Caco-2 (cell line): ENCODE measurements at regions not wholly inside any gene's neighbourhood (a gene's known extent, or its start where the extent isn't known, plus 50 kb on each side); places are given as distances from the start of the nearest gene placed in this dataset.
A peak's percentile ranks its signal among the peaks of the same experiment; 100 is the strongest.

Experiments used
- BruUV-seq: library from RNA; stranded (reverse); fragments of 400-500 nt; replicated peaks from 2 replicates; lab custom pipeline; 2021; lab: Mats Ljungman, UMichigan
- CTCF ChIA-PET: fragments of 300-600 bp; sonication (Branson Sonifier 250); formaldehyde crosslinking; loops from one replicate; lab custom pipeline; 2022; ENCODE audit warnings: antibody characterized with exemption; lab: Charles Lee
- POLR2A ChIA-PET: fragments of 300-600 bp; sonication (Branson Sonifier 250); formaldehyde crosslinking; loops from one replicate; lab custom pipeline; 2022; ENCODE audit warnings: antibody characterized with exemption; lab: Charles Lee
- DNase-seq, 2 experiments: peaks; one replicate each; pipeline versions ENCODE4 v3.0.0 to v3.0.0-alpha.2; 2020 to 2022
- H3K27me3 ChIP-seq: replicated peaks from 2 replicates; pipeline ENCODE4 v1.6.0; 2011; ENCODE audit warnings: low read length; ENCODE audit not compliant: control insufficient read depth, insufficient read depth
- H3K36me3 ChIP-seq: 2 replicates; pipeline ENCODE4 v1.5.1; 2011; ENCODE audit warnings: low read length; ENCODE audit not compliant: control insufficient read depth, insufficient read depth
- H3K4me1 ChIP-seq: fragments of 250-450 bp; sonication (Bioruptor Pico); 2 replicates; pipeline ENCODE4 v1.5.1; 2020; ENCODE audit warnings: mild to moderate bottlenecking
- H3K4me3 ChIP-seq: 2 replicates; pipeline ENCODE4 v1.5.1; 2011; ENCODE audit warnings: low read depth, mild to moderate bottlenecking, control low read depth, low read length
- H3K9me3 ChIP-seq: fragments of 250-450 bp; sonication (Bioruptor Pico); 2 replicates; pipeline ENCODE4 v1.5.1; 2020; ENCODE audit warnings: mild to moderate bottlenecking, moderate library complexity
- H3K27ac Mint-ChIP-seq: one replicate; pipeline ENCODE4 v1.8.0; 2022; ENCODE audit warnings: mixed read lengths; ENCODE audit not compliant: unreplicated experiment
- H3K27me3 Mint-ChIP-seq: one replicate; pipeline ENCODE4 v1.8.0; 2022; ENCODE audit warnings: mixed read lengths; ENCODE audit not compliant: insufficient read depth, unreplicated experiment
- H3K36me3 Mint-ChIP-seq: one replicate; pipeline ENCODE4 v1.8.0; 2022; ENCODE audit warnings: mild to moderate bottlenecking, mixed read lengths; ENCODE audit not compliant: insufficient read depth, unreplicated experiment
- H3K4me1 Mint-ChIP-seq: one replicate; pipeline ENCODE4 v1.8.0; 2022; ENCODE audit warnings: low read depth, mixed read lengths; ENCODE audit not compliant: unreplicated experiment
- H3K4me3 Mint-ChIP-seq: one replicate; pipeline ENCODE4 v1.8.0; 2022; ENCODE audit warnings: mild to moderate bottlenecking, moderate library complexity, mixed read lengths; ENCODE audit not compliant: unreplicated experiment
- H3K9me3 Mint-ChIP-seq: one replicate; pipeline ENCODE4 v1.8.0; 2022; ENCODE audit warnings: mixed read lengths; ENCODE audit not compliant: unreplicated experiment
- intact Hi-C: fragments of 100-400 bp; cut with micrococcal nuclease; formaldehyde crosslinking; loops from one replicate; pipeline ENCODE4 v1.10.0; 2022; ENCODE audit not compliant: unreplicated experiment
- TF ChIP-seq, protein P1 (sequence below), 2 experiments: fragments of 200-600 bp in 1 of 2; IDR thresholded peaks; 1 replicate in 1 of 2; 2 replicates in 1 of 2; pipeline versions ENCODE4 v1.5.1 to v1.8.0; 2011 to 2022; ENCODE audit warnings: antibody characterized with exemption in 1 of 2, control low read depth in 1 of 2, inconsistent platforms in 1 of 2, low read depth in 1 of 2, low read length in 1 of 2, mild to moderate bottlenecking in 1 of 2, moderate library complexity in 1 of 2; ENCODE audit not compliant: insufficient read depth in 1 of 2, severe bottlenecking in 1 of 2, unreplicated experiment in 1 of 2

DNA sequence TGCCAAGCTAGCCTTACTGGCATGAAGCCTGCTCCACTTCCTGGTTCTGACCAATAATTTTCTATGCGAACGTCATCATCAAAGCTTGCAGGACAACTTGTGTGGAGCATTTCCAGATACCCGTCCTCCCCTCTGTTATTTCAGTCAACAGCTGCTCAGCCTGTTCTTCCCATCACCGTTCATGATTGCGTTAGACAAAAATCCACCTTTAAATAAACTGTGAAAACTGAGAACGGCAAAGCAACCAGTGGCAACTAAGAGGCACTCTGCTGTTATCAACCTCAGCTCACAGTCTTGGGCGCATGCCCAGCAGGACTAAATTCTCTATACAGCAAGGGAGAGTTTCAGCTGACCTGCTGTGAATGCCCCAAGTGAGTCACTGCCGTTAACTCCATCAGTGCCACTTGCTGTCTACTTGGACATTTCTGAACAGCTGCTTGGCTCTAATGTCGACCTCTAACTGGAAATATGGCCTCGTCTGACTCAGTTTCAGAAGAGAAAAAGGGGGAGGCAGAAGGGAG lies 207.4 kb upstream of the RUNX1 start:
- ChIA-PET POLR2A (no interaction called here), CTCF (no interaction called here)
- H3K27ac Mint-ChIP-seq, result peak overlapping the region; percentile 45
- no peaks in the 10 kb centered on the region for H3K9me3 ChIP-seq
- H3K4me3 ChIP-seq, result peak overlapping the region; percentile 18
- no peaks in the 10 kb centered on the region for H3K36me3 Mint-ChIP-seq
- peaks cover 12% of the 10 kb centered on the region for H3K4me1 ChIP-seq
- TF ChIP-seq, protein P1, sequence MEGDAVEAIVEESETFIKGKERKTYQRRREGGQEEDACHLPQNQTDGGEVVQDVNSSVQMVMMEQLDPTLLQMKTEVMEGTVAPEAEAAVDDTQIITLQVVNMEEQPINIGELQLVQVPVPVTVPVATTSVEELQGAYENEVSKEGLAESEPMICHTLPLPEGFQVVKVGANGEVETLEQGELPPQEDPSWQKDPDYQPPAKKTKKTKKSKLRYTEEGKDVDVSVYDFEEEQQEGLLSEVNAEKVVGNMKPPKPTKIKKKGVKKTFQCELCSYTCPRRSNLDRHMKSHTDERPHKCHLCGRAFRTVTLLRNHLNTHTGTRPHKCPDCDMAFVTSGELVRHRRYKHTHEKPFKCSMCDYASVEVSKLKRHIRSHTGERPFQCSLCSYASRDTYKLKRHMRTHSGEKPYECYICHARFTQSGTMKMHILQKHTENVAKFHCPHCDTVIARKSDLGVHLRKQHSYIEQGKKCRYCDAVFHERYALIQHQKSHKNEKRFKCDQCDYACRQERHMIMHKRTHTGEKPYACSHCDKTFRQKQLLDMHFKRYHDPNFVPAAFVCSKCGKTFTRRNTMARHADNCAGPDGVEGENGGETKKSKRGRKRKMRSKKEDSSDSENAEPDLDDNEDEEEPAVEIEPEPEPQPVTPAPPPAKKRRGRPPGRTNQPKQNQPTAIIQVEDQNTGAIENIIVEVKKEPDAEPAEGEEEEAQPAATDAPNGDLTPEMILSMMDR (IDR thresholded peaks at IDR 0.05; ENCODE audit: insufficient read depth in 1 of 2, low read depth in 1 of 2, low read length in 1 of 2, severe bottlenecking in 1 of 2, unreplicated experiment in 1 of 2), result no peak
- peak; percentile 37 to 48 for DNase-seq
- peak overlapping the region; percentile 69 for H3K4me3 Mint-ChIP-seq
- intact Hi-C loops, result no loop called here
- no TSS peak for BruUV-seq
- no peaks in the 10 kb centered on the region for H3K27me3 Mint-ChIP-seq
- H3K27me3 ChIP-seq, result no peaks in the 10 kb centered on the region
- no peaks in the 10 kb centered on the region; the same call in 1 of the 2 replicates for H3K36me3 ChIP-seq
- no peaks in the 10 kb centered on the region for H3K9me3 Mint-ChIP-seq
- H3K4me1 Mint-ChIP-seq, result peaks cover 16% of the 10 kb centered on the region

DNA sequence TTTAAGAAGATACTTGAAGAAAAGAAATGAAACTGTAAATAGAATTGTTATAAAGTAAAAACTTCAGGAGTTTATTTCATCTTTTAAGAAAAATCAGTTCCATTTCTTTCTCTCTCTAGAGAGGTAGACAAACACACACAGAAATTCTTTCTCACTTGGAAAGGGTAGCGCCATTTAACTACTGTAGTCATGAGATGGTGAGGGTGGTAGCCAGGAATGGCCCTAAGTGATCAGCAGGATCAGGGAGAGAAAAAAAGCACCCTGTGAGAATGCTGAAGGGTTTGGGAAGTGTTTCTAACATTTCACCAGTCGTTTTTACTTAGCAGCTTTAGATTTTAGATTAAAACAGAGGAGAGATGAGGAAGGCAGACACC lies 205.7 kb upstream of the RUNX1 start:
- Mint-ChIP-seq H3K9me3 (no peaks in the 10 kb centered on the region), H3K27me3 (no peaks in the 10 kb centered on the region), H3K27ac (no peak overlapping the region), H3K36me3 (no peaks in the 10 kb centered on the region), H3K4me3 (no peak overlapping the region), H3K4me1 (peaks cover 16% of the 10 kb centered on the region)
- CTCF ChIA-PET, result no interaction called here
- no peaks in the 10 kb centered on the region for H3K9me3 ChIP-seq
- H3K4me1 ChIP-seq, result peaks cover 8% of the 10 kb centered on the region
- intact Hi-C loops, result no loop called here
- H3K36me3 ChIP-seq, result no peaks in the 10 kb centered on the region
- no peak for DNase-seq
- H3K4me3 ChIP-seq, result no peak overlapping the region
- TF ChIP-seq, protein P1 (IDR thresholded peaks at IDR 0.05; ENCODE audit: insufficient read depth in 1 of 2, low read depth in 1 of 2, low read length in 1 of 2, severe bottlenecking in 1 of 2, unreplicated experiment in 1 of 2), result no peak
- BruUV-seq, result no TSS peak
- no peaks in the 10 kb centered on the region for H3K27me3 ChIP-seq
- POLR2A ChIA-PET, result no interaction called here

DNA sequence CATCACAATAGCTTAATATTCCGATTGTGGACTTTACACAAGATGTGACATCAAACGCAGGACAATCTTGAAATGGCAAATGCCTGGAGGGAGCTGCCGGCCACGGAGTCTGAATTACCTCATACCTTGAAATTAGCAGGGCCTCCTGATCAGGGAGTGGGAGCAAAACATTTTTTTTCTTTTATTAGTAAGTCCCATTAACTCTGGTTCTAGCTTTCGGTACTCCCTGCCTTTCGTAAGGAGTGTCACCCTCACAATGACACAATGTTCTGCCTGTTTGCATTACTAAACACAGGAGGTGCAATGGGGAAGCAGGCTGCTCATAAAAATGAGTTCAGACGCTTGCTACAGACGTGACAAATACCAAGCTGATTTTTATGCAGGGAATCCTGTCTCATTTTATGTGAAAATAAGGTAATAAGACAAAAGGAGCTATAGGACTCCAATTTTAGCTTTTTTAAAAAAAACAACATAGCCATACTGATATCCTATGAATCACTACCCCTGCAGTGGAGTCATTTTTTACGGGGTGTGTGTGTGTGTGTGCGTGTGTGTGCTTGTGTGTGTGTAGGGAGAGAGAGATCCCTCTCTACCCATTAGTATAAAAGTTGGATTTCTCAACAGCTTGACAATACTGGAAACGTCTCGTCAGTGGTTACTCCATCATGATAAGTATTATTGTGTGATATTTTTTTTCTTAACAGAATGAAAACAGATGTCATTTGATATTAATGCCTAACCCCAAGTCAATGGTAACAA lies 205.1 kb upstream of the RUNX1 start:
- no peak overlapping the region for H3K27ac Mint-ChIP-seq
- TF ChIP-seq, protein P1 (IDR thresholded peaks at IDR 0.05; ENCODE audit: insufficient read depth in 1 of 2, low read depth in 1 of 2, low read length in 1 of 2, severe bottlenecking in 1 of 2, unreplicated experiment in 1 of 2), result no peak
- H3K27me3 ChIP-seq, result no peaks in the 10 kb centered on the region
- H3K4me3 ChIP-seq, result no peak overlapping the region
- intact Hi-C loops, result no loop called here
- CTCF ChIA-PET, result no interaction called here
- H3K4me1 Mint-ChIP-seq, result peaks cover 12% of the 10 kb centered on the region
- POLR2A ChIA-PET, result interaction anchor here (0.5 kb wide), 1 partner anchor 1066 kb away, joined by 4 read pairs; the partner anchor contains the start of gene MORC3
- H3K36me3 Mint-ChIP-seq, result no peaks in the 10 kb centered on the region
- H3K9me3 Mint-ChIP-seq, result no peaks in the 10 kb centered on the region
- peaks cover 2% of the 10 kb centered on the region for H3K4me1 ChIP-seq
- no peaks in the 10 kb centered on the region for H3K9me3 ChIP-seq
- H3K36me3 ChIP-seq, result no peaks in the 10 kb centered on the region
- no peak for DNase-seq
- no TSS peak for BruUV-seq
- H3K4me3 Mint-ChIP-seq, result no peak overlapping the region
- no peaks in the 10 kb centered on the region for H3K27me3 Mint-ChIP-seq
